Loucy (cell line): ENCODE measurements at regions not wholly inside any gene's neighbourhood (a gene's known extent, or its start where the extent isn't known, plus 50 kb on each side); places are given as distances from the start of the nearest gene placed in this dataset.
"Not testable (repeated sequence)": the region's sequence is repeated elsewhere in the genome, so short reads cannot be mapped to it uniquely, and the experiment has no call there.

Experiments used
- H2AFZ ChIP-seq: fragments of 200-600 bp; sonication (generic); 2 replicates; pipeline ENCODE4 v1.6.0; 2016; ENCODE audit warnings: antibody characterized with exemption, mild to moderate bottlenecking, low read length, moderate library complexity
- H3F3A ChIP-seq: fragments of 200-600 bp; 2 replicates; pipeline ENCODE4 v1.6.0; 2016; ENCODE audit warnings: antibody characterized with exemption, low read depth, mild to moderate bottlenecking
- H3K27me3 ChIP-seq: fragments of 200-600 bp; sonication (generic); 2 replicates; pipeline ENCODE4 v1.6.1; 2014; ENCODE audit warnings: low read length, mild to moderate bottlenecking; ENCODE audit not compliant: insufficient read depth, poor library complexity, severe bottlenecking
- H3K36me3 ChIP-seq: fragments of 200-600 bp; sonication (generic); 2 replicates; pipeline ENCODE4 v1.6.1; 2016; ENCODE audit warnings: low read length; ENCODE audit not compliant: insufficient read depth
- H3K4me1 ChIP-seq: fragments of 200-600 bp; sonication (generic); 2 replicates; pipeline ENCODE4 v1.5.1; 2014; ENCODE audit warnings: low read length, mild to moderate bottlenecking; ENCODE audit not compliant: insufficient read depth, poor library complexity, severe bottlenecking
- H3K4me2 ChIP-seq: fragments of 200-600 bp; sonication (generic); 2 replicates; pipeline ENCODE4 v1.6.0; 2014; ENCODE audit warnings: antibody characterized with exemption, low read length, low read depth, mild to moderate bottlenecking; ENCODE audit not compliant: poor library complexity, severe bottlenecking
- H3K4me3 ChIP-seq: fragments of 200-600 bp; sonication (generic); 2 replicates; pipeline ENCODE4 v1.5.1; 2014; ENCODE audit warnings: low read length, mild to moderate bottlenecking, mixed read lengths; ENCODE audit not compliant: poor library complexity, severe bottlenecking
- H3K79me2 ChIP-seq: fragments of 200-600 bp; sonication (generic); 2 replicates; pipeline ENCODE4 v1.6.1; 2014; ENCODE audit warnings: low read length; ENCODE audit not compliant: insufficient read depth
- H3K9ac ChIP-seq: fragments of 200-600 bp; sonication (generic); 2 replicates; pipeline ENCODE4 v1.6.0; 2014; ENCODE audit warnings: mild to moderate bottlenecking, low read depth, low read length, moderate library complexity; ENCODE audit not compliant: poor library complexity, severe bottlenecking
- H3K9me2 ChIP-seq: fragments of 200-600 bp; sonication (generic); replicated peaks from 2 replicates; pipeline ENCODE4 v1.6.1; 2016; ENCODE audit warnings: low read depth, low read length, mixed read lengths
- H3K9me3 ChIP-seq: fragments of 200-600 bp; sonication (generic); 2 replicates; pipeline ENCODE4 v1.6.1; 2014; ENCODE audit warnings: mild to moderate bottlenecking, antibody characterized with exemption, low read length, low read depth; ENCODE audit not compliant: insufficient read depth
- H4K20me1 ChIP-seq: fragments of 200-600 bp; sonication (generic); 2 replicates; pipeline ENCODE4 v1.6.0; 2014; ENCODE audit warnings: antibody characterized with exemption, low read length, mild to moderate bottlenecking; ENCODE audit not compliant: insufficient read depth, poor library complexity, severe bottlenecking
- CTCF ChIP-seq: fragments of 200-600 bp; sonication (generic); conservative IDR thresholded peaks from 2 replicates; pipeline ENCODE4 v1.5.1; 2014; ENCODE audit warnings: mild to moderate bottlenecking, antibody characterized with exemption, low read length
- EZH2phosphoT487 ChIP-seq: fragments of 200-600 bp; IDR thresholded peaks from 2 replicates; pipeline ENCODE4 v1.6.1; 2018; ENCODE audit warnings: antibody characterized with exemption, mild to moderate bottlenecking, moderate library complexity, borderline replicate concordance

- no peak overlapping the region for H3K4me2 ChIP-seq
- H3K27me3 ChIP-seq = no peaks in the 10 kb centered on the region
- no peaks in the 10 kb centered on the region for H3K9me3 ChIP-seq
- H3K9ac ChIP-seq = no peak overlapping the region
- H3K36me3 ChIP-seq = no peaks in the 10 kb centered on the region
- H3K79me2 ChIP-seq = no peaks in the 10 kb centered on the region
- no peak overlapping the region for H2AFZ ChIP-seq
- H3K4me1 ChIP-seq = no peaks in the 10 kb centered on the region
- no peak for TF ChIP-seq EZH2phosphoT487
- TF ChIP-seq CTCF = no peak
- no peaks in the 10 kb centered on the region for H3K9me2 ChIP-seq
- no peaks in the 10 kb centered on the region for H4K20me1 ChIP-seq
- no peaks in the 10 kb centered on the region for H3F3A ChIP-seq
- no peak overlapping the region for H3K4me3 ChIP-seq
These were observed 61.5 kb downstream of the PRDM13 start for GRCh38 chr6:99668036-99668705.

GRCh38 chr6:99689916-99690685, 83.5 kb downstream of the PRDM13 start:
- no peak overlapping the region for H3K4me2 ChIP-seq
- H3K27me3 ChIP-seq = no peaks in the 10 kb centered on the region
- H3K4me3 ChIP-seq = no peak overlapping the region
- H3K4me1 ChIP-seq = no peaks in the 10 kb centered on the region
- no peaks in the 10 kb centered on the region for H3K9me3 ChIP-seq
- H3K9me2 ChIP-seq = no peaks in the 10 kb centered on the region
- H2AFZ ChIP-seq = no peak overlapping the region
- H4K20me1 ChIP-seq = no peaks in the 10 kb centered on the region
- no peaks in the 10 kb centered on the region for H3K36me3 ChIP-seq
- H3F3A ChIP-seq = no peaks in the 10 kb centered on the region
- no peaks in the 10 kb centered on the region for H3K79me2 ChIP-seq
- H3K9ac ChIP-seq = no peak overlapping the region
- TF ChIP-seq EZH2phosphoT487 = no peak

- H3K9me2 ChIP-seq, H3F3A ChIP-seq, H3K9ac ChIP-seq, H3K36me3 ChIP-seq, H3K9me3 ChIP-seq, H3K4me2 ChIP-seq, H4K20me1 ChIP-seq, H3K27me3 ChIP-seq, H3K4me1 ChIP-seq, H3K79me2 ChIP-seq, H3K4me3 ChIP-seq, H2AFZ ChIP-seq: not testable (repeated sequence)
These were observed 95.7 kb downstream of the PRDM13 start for GRCh38 chr6:99702287-99702686.

GRCh38 chr6:99709062-99709461, 102.4 kb downstream of the PRDM13 start:
- no peaks in the 10 kb centered on the region for H3K9me2 ChIP-seq
- H3K27me3 ChIP-seq = no peaks in the 10 kb centered on the region
- H3K9ac ChIP-seq = no peak overlapping the region
- no peaks in the 10 kb centered on the region for H3F3A ChIP-seq
- no peaks in the 10 kb centered on the region for H3K36me3 ChIP-seq
- no peaks in the 10 kb centered on the region for H4K20me1 ChIP-seq
- TF ChIP-seq EZH2phosphoT487 (no peak), CTCF (no peak)
- no peak overlapping the region for H3K4me2 ChIP-seq
- H3K4me1 ChIP-seq = no peaks in the 10 kb centered on the region
- no peak overlapping the region for H3K4me3 ChIP-seq
- H3K79me2 ChIP-seq = no peaks in the 10 kb centered on the region
- H3K9me3 ChIP-seq = no peaks in the 10 kb centered on the region
- no peak overlapping the region for H2AFZ ChIP-seq
